KBM-7 (cell line): ENCODE measurements at regions not wholly inside any gene's neighbourhood (a gene's known extent, or its start where the extent isn't known, plus 50 kb on each side); places are given as distances from the start of the nearest gene placed in this dataset.

Source experiments
- DNase-seq: peaks from one replicate; pipeline ENCODE4 v3.0.0-alpha.2; 2015
- in situ Hi-C: fragments of 300-500 bp; cut with MboI; formaldehyde crosslinking; loops from 2 replicates; pipeline ENCODE4 v1.14.3; 2020; ENCODE audit warnings: low sequenced_read_pairs, low pct_unique_long_range_greater_than_20kb, mixed read lengths

GRCh38 chr3:148084931-148085330 is 612.8 kb upstream of the AGTR1 start:
- in situ Hi-C loops: no loop called here
- no peak for DNase-seq

- no peak for DNase-seq
Observed at GRCh38 chr3:148087601-148088371, 609.9 kb upstream of the AGTR1 start.

GRCh38 chr3:148089171-148089570 is 608.5 kb upstream of the AGTR1 start:
- no peak for DNase-seq
- in situ Hi-C loops: no loop called here

More at GRCh38 chr3:148087601-148088371, 609.9 kb upstream of the AGTR1 start:
- in situ Hi-C loops: no loop called here

DNA sequence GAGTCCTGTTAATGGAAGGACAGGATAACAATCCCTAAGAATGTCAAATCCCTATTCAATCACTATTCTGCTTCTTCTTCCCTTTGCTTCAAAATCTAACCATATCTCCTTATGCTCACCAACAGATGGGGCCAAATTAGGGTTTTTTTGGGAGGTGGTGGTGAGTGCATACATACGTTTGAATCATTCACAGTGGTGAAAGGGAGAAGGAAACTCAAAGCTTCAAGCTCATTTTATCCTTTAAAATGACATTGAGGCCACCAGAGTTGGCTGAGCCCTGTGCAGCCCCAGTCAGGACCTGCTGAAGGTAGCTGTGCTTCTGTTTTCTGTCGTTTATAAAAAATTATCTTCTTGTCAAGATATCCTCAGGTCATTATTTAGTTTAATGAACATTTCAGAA is 607.5 kb upstream of the AGTR1 start:
- in situ Hi-C loops: no loop called here

GRCh38 chr3:148092624-148093347 is 604.9 kb upstream of the AGTR1 start:
- in situ Hi-C loops: no loop called here
- DNase-seq: no peak

More for the DNA sequence above, 607.5 kb upstream of the AGTR1 start:
- no peak for DNase-seq

GRCh38 chr3:148093753-148094152 is 604.0 kb upstream of the AGTR1 start:
- in situ Hi-C loops: no loop called here
- no peak for DNase-seq

- no peak for DNase-seq
- in situ Hi-C loops: no loop called here
Observed at GRCh38 chr3:148095962-148096361, 601.7 kb upstream of the AGTR1 start.

GRCh38 chr3:148100476-148100875 is 597.2 kb upstream of the AGTR1 start:
- in situ Hi-C loops: no loop called here

GRCh38 chr3:148101061-148101460 is 596.6 kb upstream of the AGTR1 start:
- in situ Hi-C loops: no loop called here
- DNase-seq: no peak

More at GRCh38 chr3:148100476-148100875, 597.2 kb upstream of the AGTR1 start:
- DNase-seq: no peak

GRCh38 chr3:148102156-148102555 is 595.5 kb upstream of the AGTR1 start:
- DNase-seq: no peak
- in situ Hi-C loops: no loop called here

DNA sequence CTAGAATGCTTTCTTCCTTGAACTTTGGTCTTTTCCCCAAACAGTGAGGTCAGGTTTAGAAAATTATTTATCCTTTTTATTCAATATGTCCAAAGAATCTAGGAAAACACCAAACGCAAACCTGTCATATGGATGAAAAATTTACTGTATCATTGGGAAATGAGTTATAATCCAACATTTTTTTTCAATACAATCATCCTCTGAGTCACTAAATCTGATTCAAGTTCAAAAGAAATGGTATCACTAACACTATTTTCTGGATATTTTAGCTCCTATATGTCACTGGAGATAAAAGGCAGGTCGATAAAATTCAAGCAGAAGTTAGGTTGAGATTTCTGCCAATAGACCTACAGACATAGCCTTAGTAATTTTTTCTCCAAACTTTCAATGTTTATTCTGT is 591.6 kb upstream of the AGTR1 start:
- in situ Hi-C loops: no loop called here
- no peak for DNase-seq

GRCh38 chr3:148126956-148127355 is 570.7 kb upstream of the AGTR1 start:
- in situ Hi-C loops: no loop called here
- no peak for DNase-seq

- in situ Hi-C loops: no loop called here
- no peak for DNase-seq
Observed at GRCh38 chr3:148128136-148128535, 569.6 kb upstream of the AGTR1 start.

GRCh38 chr3:148131990-148132638 is 565.6 kb upstream of the AGTR1 start:
- in situ Hi-C loops: no loop called here
- no peak for DNase-seq

DNA sequence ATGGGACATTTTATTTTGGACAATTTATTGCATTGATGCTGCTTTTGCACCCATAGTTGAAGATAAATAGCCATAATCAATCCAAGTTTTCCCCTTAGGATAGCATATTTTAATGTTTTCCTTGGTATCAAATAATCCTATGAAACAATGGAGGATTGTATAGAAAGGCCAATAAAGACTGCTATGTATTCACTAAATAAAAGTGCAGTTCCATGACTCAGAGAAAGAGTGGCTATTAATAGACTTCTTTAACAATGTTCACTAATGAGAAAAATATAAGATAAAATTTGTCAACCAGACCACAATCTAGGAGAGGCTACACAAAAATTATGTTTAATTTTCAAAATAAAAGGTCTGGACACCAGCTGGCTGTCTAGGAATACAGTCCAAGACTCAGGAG is 560.9 kb upstream of the AGTR1 start:
- in situ Hi-C loops: no loop called here
- DNase-seq: no peak

DNA sequence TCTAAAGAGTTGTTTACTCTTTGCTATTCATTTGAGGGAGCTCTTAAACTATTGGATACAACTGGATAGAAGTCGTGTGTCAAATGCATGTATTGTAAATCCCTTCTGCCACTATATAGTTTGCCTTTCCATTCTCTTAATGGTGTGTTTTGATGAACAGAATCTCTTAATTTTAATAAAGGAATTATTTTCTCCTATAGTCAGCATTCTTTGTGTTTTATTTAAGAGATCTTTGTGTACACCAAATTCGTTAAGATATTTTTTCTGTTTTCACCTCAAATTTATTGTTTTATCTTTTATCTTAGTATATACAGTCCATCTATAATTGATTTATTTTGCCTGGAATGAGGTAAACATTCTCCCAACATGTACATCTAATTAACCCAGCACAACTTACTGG is 551.5 kb upstream of the AGTR1 start:
- no peak for DNase-seq
- in situ Hi-C loops: no loop called here

DNA sequence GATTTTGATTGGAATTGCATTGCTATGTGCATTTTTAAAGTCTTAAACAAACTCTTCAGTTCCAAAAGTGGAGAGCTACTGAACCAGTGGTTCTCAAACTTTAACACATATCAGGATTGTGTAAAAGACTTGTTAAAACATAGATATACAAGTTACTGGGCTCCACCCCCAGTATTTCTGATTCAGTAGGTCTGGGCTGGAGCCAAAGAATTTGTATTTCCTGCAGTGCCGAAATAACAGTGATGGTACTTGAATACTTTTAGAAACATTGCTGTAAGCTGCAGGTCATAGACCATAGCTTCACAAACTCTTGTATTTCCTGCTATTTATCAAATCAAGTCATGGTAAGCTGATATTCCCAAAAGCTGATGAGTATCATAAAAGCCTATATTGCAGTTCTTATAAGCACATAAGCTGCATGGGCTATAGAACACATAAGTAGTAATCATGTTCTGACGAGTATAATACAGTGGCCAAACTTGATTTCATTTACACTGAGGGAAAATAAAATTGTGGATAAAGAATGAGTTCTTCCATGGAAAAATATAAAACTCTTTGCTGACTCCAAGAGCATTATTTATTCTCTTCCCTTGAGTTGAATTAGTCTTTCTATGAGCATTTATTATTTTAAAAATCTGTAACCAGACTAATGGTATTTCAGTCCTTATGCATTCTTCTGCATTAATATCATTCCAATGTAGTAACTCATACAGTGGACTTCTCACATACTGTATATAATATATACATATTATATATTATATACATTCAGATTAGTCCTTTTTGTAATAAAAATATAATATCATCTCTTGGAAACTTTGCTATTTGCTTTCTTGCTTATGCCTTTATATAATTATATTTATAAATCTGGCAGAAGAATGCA is 550.5 kb upstream of the AGTR1 start:
- no peak for DNase-seq
- in situ Hi-C loops: no loop called here

DNA sequence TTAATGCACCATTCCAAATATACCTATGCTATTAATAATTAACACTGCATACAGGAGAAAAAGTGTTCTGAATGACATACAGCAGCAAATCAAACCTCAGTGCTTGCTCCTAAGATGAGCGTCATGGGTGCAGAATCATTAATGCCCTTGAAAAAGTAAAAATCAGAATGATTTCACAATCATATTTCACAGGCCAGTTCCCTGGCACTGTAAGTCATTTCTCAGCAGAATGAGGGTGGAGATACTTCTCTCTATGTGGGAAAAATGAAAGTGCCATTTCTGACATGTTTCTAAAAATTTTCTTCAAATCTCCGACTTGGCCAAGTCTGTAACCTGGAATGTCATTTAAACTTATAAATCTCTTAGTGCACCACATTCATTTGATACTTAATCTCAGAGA is 549.8 kb upstream of the AGTR1 start:
- in situ Hi-C loops: no loop called here
- DNase-seq: no peak

DNA sequence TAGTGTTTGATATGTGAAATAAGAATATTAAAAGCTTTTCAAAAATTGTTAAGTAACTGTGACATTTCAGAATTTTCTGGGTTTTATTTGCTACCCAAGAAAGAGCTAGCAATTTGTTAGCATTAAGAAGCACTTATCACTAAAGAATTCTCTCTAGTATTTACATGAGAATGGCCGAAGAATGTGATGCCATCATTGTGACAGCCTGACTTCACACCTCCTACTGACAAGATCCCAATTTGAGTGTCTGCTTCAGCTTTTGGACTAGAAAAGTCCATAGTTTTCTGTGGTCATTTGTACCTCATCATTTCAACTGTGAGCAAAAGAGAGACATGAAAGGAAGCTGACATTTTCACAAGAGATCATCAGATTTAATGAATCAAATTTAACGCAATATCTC is 548.1 kb upstream of the AGTR1 start:
- no peak for DNase-seq

More for the DNA sequence above, 548.1 kb upstream of the AGTR1 start:
- in situ Hi-C loops: no loop called here
